ENCODE measurements at regions not wholly inside any gene's neighbourhood (a gene's known extent, or its start where the extent isn't known, plus 50 kb on each side); places are given as distances from the start of the nearest gene placed in this dataset.
A peak's percentile ranks its signal among the peaks of the same experiment; 100 is the strongest.

DNA sequence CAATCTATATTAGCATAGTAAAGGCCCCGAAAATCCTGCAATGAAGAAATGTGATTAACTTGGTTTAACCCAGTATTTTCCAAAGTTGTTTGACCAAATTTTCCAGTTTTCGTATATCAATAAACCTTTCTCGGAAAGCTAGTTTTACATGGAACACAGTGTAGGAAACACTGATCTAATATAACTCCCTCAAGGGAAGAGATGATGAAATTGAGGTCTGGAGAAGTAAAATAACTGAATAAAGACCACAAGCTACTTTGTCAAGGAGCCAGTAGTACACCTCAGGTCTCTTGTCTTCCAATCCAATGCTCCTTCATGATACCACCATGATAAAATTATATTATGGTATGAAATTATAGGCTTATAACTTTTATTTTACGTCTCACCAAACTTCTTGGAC is 118.1 kb upstream of the TARS1 start:
- no peak for DNase-seq (ENCODE audit: low read depth)

DNA sequence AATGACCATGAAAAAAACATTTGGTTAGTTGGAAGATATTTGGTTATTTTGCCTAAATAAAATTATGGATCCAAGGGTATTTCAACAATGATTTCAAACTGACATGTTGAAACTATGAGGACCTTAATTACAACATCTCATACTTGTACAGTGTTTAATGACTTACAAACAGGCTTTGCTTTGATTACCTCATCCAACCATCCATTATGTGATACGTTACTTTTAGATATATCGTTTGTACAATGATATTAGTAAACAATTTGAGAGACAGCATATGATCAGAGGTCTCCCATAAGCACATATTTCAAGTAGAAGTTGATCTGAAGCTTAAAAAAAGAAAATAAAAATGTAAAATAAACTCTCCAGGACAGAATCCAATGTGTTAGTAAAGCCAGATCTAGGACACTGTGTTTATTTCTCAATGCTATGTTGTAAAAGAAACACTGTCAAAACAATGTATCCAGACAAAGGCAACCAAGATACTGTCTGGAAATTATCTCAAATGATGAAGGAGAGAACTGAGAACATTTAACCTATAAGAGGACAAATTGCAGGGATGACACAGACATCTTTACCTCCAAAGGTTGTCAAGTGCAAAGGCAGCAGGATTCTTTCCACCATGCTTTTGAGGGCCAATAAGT is 116.0 kb upstream of the TARS1 start:
- no peak for DNase-seq (ENCODE audit: low read depth)

DNA sequence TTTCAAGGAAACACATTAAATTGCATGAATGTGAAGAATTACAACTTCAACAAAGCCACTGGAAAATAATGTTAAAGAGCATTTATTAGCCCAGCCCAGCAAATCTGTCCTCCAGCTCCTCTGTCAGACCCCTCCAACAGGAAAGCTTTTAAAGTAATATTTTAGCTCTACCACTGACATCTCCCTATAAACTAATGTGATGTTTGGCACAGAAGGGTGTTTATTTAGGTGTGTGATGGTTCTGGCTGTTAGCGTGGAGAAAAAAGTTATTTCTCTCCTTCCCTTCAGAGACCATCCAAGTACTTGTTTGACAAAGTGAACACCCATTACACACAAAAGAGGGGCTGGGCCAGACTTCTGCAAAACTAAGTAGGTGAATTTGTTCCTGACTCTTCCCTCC is 111.9 kb upstream of the TARS1 start:
- no peak for DNase-seq (ENCODE audit: low read depth)

DNA sequence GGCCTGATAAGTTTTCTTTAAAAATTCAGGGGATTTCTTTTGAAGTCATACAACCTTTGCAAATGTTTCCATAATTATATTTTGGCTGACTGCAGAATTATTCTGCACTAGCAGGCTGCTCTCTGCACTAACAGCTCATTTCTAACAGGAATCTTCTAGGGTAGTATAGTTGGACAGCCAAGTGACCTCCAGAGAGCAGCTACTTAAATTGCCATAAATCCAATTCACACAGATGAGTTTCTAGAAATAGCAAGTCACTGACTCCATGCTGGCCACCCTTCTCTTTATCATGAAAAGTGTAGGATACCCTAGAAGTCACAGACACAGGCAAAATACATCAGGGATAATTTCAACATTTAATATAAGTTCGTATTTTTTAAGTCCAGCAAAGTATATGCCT is 110.9 kb upstream of the TARS1 start:
- DNase-seq (ENCODE audit: low read depth): no peak

DNA sequence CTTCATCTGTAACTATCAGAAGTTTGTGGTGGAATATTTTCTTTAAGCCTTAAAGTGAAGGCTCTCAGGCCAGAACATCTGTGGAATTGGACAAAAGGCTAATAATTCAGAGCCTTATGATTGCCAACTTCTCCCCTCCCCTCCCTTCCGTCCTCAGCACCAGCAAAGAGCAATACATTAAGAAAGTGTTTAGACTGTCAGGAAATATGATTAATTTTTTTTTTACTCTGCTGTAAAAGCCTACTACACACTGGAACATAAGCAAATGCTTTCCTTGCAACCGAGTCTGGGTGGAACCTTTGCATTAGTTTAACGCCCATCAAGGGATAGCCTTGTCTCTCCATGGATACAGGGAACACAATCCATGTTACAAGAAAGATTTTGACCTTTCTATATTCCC is 110.3 kb upstream of the TARS1 start:
- no peak for DNase-seq (ENCODE audit: low read depth)

DNA sequence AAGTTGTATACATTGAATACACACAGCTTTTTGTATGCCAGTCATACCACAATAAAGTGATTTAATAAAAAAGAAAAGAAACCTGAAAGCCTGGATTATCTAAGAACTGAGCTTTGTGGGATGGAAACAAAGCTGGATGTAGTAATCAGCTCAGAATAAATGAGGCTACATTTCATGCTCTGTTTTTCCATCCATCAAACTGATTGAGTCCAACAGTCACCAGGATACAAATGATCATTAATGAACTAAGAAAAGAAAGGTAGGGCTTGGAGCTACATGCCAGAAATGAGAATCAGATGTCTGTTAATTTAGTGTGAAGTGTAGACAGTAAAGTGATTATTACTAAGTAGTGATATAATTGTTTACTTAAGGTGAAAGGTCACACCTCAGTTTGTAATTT is 109.8 kb upstream of the TARS1 start:
- DNase-seq (ENCODE audit: low read depth): no peak

DNA sequence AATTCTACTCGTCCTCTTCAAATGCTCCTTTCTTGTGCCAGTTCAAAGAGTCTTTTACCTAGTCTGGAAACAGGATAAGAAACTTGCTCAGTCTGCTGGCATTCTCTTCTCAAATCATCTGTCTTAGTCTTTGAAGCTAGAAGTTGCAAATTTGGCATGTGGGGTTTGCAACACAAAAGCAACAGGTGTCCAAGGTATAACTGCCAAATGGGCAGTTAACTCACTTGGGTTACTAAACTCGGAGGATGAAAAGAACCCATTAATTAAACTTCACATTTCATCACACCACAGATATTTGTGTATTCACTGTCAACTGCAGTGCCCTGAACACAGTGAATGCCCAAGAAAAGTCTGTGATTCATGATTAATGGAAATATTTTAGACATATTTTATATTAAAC is 108.0 kb upstream of the TARS1 start:
- no peak for DNase-seq (ENCODE audit: low read depth)

DNA sequence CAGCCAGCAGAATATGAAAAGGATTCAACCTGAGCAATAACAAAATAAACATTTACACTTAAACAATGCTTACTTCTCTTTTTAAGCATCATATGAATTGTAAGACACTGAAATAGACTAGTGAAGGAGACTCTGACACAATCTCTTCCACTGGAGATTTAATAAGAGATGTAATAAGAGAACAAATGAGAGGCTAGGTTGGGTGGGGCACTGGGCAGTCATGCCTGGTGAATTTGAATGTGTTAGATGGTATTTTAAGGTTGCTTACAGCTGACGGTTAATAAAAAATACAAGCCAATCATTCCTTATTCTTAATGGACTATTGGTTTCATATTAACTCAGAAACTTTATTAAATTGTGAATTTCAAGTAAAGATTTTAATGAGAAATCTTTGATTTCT is 105.9 kb upstream of the TARS1 start:
- DNase-seq (ENCODE audit: low read depth): no peak

DNA sequence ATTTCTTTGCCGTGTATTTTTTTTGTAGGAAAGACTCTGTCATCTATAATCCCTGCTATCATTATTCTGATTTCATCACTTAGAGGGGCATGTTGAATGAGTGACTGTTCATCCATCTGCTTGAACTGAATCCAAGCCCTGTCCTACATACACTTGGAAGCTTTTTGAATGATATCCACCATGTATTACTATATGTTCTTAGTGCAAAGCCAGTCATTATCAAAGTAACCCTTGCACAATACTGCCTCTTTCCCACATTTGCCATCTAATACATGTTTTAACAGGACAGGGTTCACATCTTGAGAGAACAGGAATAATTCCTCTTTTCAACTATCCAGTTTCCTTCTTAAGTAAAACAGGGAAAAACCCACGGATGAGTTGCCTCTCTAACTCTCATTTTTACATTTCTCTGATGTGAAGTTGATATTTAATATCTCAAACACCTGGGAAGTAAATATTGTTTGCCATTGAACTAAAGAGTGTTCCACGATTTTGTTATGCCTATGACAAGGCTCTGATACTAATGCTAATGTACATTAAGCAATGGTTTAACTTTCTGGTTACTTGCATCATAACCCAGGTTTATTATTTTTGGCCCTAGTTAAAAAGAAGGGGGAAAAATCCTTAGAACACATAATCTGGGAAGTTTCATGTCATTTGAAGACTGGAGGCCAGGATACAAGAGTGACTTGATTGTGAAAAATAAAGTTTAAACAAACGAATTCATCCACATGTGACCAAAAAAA is 103.7 kb upstream of the TARS1 start:
- DNase-seq (ENCODE audit: low read depth): no peak

DNA sequence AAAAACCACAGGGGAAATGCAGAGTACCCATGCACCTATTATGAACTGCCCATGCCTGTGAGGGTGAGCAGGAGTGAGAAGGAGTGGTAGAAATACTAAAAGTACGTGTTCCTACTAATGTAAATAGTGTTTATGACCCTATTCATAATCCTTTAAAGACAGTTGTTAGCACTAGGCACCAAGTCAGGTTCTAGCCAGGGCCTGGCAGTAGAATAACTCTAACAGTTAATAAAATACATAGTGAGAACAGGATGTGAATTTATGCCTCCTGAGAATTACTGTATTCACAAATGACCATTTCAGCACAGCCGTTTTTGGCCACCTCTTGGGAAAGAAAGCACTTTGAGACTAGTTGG is 103.2 kb upstream of the TARS1 start:
- no peak for DNase-seq (ENCODE audit: low read depth)

DNA sequence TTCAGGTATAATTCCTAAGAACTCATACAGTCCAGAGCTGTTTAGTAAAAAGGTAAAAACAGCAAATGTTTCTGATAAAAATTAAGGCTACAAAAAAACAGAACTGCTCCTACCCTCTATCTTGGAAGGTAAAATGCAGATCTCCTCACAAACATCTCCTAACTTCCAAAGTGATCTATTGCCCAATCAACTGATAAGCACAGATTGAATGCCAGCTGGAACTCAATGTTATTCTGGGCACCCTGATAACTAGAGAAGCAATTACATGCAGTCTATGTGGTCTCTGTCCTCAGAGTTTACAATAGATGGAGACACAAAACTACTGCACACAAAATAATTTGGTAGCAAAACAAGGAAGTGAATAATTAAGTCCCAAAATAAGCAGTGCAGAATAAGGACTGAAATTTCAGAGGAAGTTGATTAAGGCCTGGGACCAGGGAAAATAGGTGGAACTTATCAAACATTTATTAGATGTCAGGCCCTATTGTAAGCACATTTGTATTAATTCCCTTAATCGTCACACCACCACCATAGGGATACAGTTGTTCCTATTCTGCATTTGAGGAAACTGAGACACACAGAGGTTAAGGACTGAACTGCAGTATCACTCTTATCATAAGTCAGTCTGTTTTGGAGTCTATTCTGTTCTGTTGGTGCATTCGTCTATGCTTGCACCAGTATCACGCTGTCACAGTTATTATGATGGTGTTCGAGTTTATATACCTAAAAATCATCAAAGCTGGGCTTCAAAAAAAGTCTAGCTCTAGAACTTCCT is 102.2 kb upstream of the TARS1 start:
- peak; percentile 24 for DNase-seq (ENCODE audit: low read depth)

DNA sequence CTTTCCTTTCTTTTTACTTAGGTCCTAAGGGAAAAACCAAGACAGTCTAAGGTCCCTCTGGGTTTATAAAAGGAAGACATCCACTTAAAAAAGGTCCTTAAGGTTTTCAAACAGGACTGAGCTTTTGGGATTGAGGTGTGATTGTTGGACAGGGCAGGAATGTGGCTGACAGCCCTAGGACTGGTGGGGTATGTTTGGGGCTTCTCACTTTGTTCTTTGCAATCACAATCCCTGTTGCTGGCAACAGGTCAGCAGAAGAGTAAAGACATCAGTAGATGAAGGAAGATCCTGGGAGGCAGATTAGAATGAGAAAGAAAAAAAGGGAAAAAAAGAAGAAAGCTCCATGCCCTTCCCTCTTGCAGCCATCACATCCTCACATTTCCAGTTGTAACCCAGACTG is 101.4 kb upstream of the TARS1 start:
- DNase-seq (ENCODE audit: low read depth): no peak

DNA sequence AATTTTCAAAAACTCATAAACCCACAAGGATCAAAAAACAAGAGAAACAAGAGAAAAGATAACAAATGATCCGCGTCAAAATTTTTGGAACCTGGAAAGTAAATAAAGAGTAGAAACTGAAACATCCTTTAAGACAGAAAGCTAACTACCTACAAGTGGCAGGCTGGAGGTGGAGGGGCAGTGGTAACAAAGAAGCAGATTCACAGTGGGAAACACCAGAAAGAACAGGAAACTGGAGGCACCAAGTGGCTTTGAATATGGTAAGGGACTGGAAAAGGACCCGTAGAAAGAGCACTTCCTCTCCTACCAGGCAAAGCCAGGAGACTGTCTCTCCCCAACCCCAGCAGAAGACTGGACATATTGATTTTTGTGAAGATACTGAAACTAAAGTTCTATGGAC is 100.6 kb upstream of the TARS1 start:
- no peak for DNase-seq (ENCODE audit: low read depth)

DNA sequence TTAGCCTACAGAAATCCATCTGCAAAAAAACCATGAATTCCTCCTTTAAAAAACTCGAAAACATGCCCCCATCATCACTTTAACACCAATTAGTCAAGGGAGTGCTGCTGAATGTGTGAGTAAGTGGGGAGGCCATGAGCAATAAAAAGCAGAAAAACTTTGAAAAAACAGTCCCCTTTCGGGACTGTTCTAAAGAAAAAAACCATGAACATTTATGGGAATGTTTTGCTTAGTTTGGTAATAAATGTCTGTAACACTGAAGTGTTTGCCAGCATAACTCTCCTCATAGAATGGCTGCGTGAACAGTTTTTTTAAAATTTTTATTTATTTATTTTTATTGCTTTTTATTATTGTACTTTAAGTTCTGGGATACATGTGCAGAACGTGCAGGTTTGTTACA is 99.4 kb upstream of the TARS1 start:
- no peak for DNase-seq (ENCODE audit: low read depth)

DNA sequence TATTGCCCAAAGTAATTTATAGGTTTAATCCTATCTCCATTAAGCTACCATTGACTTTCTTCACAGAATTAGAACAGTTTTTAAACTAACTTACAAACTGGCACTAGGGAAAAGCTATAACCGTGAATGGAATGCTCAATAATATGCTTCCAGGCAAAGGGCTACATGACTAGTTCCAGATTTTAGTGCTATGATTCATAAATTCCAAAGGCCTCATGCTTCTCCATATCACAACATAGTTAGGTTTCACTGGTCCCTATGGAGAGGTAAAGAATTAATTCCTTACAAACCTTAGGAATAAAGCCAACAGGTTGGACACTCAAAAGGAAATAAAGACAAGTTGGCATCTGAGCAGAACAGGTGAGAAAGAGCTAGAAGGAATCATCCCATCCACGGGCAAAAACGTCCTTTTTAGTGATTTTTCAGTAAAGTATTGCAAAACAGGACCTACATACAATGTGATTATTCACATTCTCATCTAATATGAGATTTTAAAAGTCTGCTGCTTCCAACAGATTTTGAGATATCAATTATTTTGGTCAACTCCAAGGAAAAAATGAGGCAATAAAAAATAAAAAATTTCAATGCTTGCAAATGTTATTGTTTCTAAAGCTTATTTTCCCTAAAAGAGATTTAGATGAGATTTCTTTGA is 97.0 kb upstream of the TARS1 start:
- DNase-seq (ENCODE audit: low read depth): peak; percentile 65

DNA sequence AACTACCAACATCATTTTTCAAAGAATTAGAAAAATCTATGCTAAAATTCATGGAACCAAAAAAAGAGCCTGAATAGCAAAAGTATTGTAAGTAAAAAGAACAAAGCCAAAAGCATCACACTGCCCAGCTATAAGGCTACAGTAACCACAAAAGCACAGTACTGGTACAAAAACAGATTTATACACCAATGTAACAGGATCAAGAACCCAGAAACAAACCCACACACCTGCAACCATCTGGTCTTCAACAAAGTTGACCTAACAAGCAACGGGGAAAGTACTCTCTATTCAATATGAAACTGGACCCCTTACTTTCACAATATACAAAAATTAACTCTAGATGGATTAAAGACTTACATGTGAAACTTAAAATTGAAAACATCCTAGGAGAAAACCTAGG is 94.2 kb upstream of the TARS1 start:
- no peak for DNase-seq (ENCODE audit: low read depth)

DNA sequence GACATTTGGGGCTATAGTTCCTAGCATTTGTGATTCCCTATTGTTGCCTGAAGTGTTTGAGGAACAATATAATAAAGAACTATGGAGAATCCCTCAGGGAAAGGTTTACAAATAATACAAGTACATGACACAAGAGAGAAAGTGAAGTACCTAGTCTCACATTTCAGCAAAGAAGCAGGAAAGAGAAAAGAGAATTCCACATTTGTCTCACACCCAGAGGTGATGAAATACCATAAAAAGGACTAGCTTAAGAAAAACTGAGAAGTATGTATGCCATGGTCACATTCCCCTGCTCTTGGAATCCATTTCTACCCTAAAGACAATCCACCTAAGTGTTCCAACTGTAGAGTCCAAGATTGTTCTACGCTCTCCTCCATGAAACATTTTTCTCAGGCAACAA is 79.0 kb upstream of the TARS1 start:
- DNase-seq (ENCODE audit: low read depth): no peak

DNA sequence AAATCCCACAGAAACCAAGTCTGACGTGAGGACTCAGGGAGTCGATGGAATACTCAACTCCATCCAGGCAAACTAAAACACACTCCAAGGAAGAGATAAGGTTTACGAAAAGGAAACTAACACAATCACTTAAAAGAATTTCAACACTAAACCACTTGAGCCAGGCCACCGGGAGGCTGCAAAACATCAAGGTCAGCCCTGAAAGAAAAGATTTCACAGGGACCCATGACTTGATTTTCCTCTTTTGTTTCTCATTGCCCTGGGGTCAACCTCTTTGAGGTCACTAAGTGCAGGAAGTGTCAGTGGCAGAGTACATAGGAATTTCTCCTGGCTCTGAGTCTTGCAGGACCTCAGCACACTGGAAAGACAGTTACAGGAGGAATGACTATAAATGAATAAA is 77.8 kb upstream of the TARS1 start:
- DNase-seq (ENCODE audit: low read depth): peak; percentile 32

DNA sequence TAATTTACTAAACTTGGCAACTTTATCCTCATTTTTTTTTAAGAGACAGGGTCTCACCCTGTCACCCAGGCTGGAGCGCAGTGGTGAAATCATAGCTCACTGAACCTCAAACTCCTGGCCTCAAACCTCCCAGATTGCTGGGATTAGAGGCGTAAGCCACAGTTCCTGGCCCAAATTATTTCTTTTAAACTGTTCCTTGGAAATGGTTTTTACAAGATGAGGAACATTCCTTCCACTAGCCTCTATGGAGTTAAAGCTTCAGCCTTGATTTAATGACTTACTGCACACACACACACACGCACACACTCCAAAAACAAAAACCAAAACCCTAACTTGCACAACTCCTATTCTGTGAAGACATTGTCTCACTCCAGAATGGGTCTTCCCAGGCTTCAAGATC is 77.2 kb upstream of the TARS1 start:
- no peak for DNase-seq (ENCODE audit: low read depth)

DNA sequence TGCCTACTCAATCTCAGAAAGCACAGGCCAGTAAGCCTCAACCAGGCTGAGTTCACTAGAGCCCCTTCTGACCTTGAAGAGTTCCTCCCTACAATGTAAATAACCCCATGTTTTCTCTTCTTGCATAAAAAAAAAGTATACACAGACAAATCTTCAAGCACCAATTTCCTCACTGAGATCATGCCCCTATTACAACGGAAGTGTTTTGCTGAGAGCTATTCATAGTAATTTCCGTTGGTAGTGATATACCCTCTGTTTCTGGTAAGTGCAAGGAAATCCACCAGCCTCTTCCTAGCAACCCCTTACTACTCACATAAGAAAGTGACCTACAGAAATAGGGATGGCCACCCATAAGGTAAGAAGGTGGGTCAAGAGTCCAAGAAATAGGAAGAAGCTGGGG is 76.4 kb upstream of the TARS1 start:
- DNase-seq (ENCODE audit: low read depth): no peak

DNA sequence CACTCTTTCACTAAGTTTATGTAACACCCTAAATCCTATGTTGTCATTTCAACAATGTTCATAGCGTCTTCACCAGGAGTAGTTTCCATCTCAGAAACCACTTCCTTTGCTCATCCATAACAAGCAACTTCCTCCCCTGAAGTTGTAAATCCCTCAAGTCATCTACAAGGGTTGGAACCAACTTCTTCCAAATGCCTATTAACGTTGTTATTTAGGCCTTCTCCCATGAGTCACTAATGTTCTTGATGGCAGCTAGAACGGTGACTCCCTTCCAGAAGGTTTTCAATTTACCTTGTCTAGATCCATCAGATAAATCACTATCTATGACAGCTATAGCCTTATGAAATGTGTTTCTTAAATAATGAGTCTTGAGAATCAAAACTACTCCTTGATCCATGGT is 73.3 kb upstream of the TARS1 start:
- DNase-seq (ENCODE audit: low read depth): no peak

Measured in RPMI7951 (cell line).